Peyer's patch (tissue), 4 donors: ENCODE measurements at regions not wholly inside any gene's neighbourhood (a gene's known extent, or its start where the extent isn't known, plus 50 kb on each side); places are given as distances from the start of the nearest gene placed in this dataset.

ENCODE experiments used
- DNase-seq, 3 donors: peaks; one replicate each; pipeline ENCODE4 v3.0.0-alpha.2; 2017 to 2019
- H3K27ac ChIP-seq, 4 donors: fragments of 200-600 bp; sonication (generic); one replicate each; pipeline ENCODE4 v1.5.1; 2016 to 2019
- H3K27me3 ChIP-seq, 2 donors: fragments of 200-600 bp; sonication (generic); one replicate each; pipeline ENCODE4 v1.5.1; 2019
- H3K36me3 ChIP-seq, 3 donors: fragments of 200-600 bp; sonication (generic); one replicate each; pipeline ENCODE4 v1.5.1; 2016 to 2019
- H3K4me1 ChIP-seq, 4 donors: fragments of 200-600 bp; sonication (generic); one replicate each; pipeline ENCODE4 v1.5.1; 2016 to 2019
- H3K4me3 ChIP-seq, 4 donors: fragments of 200-600 bp; sonication (generic); 1 replicate in 3 of 4; 2 replicates in 1 of 4; pipeline ENCODE4 v1.5.1; 2016 to 2019; ENCODE audit warnings: mild to moderate bottlenecking in 1 of 4
- H3K9me3 ChIP-seq, 4 donors: fragments of 200-600 bp; sonication (generic); one replicate each; pipeline ENCODE4 v1.5.1; 2016 to 2019; ENCODE audit warnings: mild to moderate bottlenecking in 1 of 4
- POLR2A ChIP-seq, 2 donors: fragments of 450-650 bp; IDR thresholded peaks; one replicate each; pipeline ENCODE4 v1.5.1; 2017; ENCODE audit warnings: antibody characterized with exemption in 2 of 2, mild to moderate bottlenecking in 2 of 2, moderate library complexity in 2 of 2
- TF ChIP-seq, protein P1 (sequence below), 6 experiments: fragments of 450-650 bp in 4 of 6; fragments of 200-600 bp in 2 of 6; sonication (generic) in 1 of 6; IDR thresholded peaks; one replicate each; pipeline ENCODE4 v1.5.1; 2017 to 2019; ENCODE audit warnings: antibody characterized with exemption in 6 of 6, mild to moderate bottlenecking in 3 of 6, moderate library complexity in 1 of 6

DNA sequence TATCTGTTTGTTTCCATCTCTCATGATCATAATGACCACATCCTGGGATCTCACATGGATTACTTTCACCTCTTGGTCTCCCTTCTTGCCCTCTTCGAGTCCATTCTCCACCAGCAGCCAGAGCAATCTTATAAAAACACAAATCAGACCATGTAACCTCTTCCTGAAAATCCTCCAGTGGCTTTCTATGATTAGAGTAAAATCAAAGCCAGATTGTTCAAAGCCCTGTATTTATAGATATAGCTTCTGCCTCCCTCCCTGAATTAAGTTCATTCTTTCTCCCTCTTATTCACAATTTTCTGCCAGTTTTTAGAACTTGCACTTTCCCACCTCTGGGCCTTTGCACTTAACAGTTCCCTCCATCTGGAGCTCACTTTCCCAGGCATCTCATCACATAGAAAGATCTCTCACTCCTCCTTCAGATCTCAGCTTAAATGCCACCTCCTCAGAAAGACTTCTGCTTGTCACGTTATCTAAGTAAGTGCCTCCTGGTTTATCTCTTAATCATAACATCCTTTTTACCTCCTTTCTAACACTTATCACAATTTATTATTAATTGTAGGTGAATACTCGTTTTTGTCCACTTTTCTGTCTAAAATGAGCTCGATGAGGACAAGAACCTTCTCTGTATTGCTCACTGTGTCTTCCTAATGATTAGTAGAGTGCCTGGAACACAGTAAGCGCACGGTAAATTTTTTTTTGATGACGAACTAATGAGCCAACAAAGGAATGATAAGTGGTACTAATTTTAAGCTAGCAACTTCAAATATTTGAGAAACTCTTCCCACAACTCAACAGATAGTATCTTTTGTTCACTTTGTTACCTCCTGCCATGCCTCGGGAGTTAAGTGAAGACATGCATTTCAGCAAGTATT lies 80.5 kb downstream of the CYB561 start:
- DNase-seq = no peak
- H3K27me3 ChIP-seq = no peaks in the 10 kb centered on the region
- no peaks in the 10 kb centered on the region for H3K36me3 ChIP-seq
- no peak overlapping the region for H3K27ac ChIP-seq
- H3K9me3 ChIP-seq = peaks cover 0 to 8% (median 0%) of the 10 kb centered on the region in 4 donors
- H3K4me1 ChIP-seq = no peaks in the 10 kb centered on the region
- H3K4me3 ChIP-seq = no peak overlapping the region
- TF ChIP-seq, protein P1, sequence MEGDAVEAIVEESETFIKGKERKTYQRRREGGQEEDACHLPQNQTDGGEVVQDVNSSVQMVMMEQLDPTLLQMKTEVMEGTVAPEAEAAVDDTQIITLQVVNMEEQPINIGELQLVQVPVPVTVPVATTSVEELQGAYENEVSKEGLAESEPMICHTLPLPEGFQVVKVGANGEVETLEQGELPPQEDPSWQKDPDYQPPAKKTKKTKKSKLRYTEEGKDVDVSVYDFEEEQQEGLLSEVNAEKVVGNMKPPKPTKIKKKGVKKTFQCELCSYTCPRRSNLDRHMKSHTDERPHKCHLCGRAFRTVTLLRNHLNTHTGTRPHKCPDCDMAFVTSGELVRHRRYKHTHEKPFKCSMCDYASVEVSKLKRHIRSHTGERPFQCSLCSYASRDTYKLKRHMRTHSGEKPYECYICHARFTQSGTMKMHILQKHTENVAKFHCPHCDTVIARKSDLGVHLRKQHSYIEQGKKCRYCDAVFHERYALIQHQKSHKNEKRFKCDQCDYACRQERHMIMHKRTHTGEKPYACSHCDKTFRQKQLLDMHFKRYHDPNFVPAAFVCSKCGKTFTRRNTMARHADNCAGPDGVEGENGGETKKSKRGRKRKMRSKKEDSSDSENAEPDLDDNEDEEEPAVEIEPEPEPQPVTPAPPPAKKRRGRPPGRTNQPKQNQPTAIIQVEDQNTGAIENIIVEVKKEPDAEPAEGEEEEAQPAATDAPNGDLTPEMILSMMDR (IDR thresholded peaks at IDR 0.05) = no peak
- TF ChIP-seq POLR2A (IDR thresholded peaks at IDR 0.05) = no peak

- Histone ChIP-seq H3K9me3 (peaks cover 0 to 8% (median 0%) of the 10 kb centered on the region in 4 donors), H3K27me3 (no peaks in the 10 kb centered on the region), H3K36me3 (no peaks in the 10 kb centered on the region), H3K4me1 (no peaks in the 10 kb centered on the region), H3K27ac (no peak overlapping the region), H3K4me3 (no peak overlapping the region)
- no peak for DNase-seq
- TF ChIP-seq, protein P1 (IDR thresholded peaks at IDR 0.05) = no peak
- no peak for TF ChIP-seq POLR2A (IDR thresholded peaks at IDR 0.05)
These were observed 79.9 kb downstream of the CYB561 start for GRCh38 chr17:63366241-63366566.

GRCh38 chr17:63369233-63369632 lies 76.9 kb downstream of the CYB561 start:
- Histone ChIP-seq H3K27me3 (no peaks in the 10 kb centered on the region), H3K4me1 (no peaks in the 10 kb centered on the region), H3K27ac (no peak overlapping the region), H3K36me3 (no peaks in the 10 kb centered on the region), H3K9me3 (no peaks in the 10 kb centered on the region), H3K4me3 (no peak overlapping the region)
- no peak for DNase-seq
- TF ChIP-seq, protein P1 (IDR thresholded peaks at IDR 0.05) = no peak
- no peak for TF ChIP-seq POLR2A (IDR thresholded peaks at IDR 0.05)

DNA sequence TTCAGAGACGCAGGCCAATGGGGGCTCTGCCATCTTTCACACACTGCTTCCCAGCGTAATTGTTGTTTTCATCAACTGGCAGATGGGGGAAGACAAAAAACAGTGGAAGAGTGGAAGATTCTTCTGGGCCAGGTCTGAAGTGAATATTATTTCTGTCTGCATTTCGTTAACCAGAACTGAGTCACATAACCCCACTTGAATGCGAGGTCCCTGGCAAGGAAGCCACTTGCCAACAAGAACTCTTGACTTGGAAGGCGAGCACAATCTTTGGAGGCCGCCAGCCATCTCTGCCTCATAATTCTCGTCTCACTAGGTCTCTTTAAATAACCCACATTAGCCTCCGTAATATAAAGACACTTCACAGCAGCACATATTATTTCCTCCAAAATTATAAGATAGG lies 75.4 kb downstream of the CYB561 start:
- no peak for DNase-seq
- Histone ChIP-seq H3K27ac (no peak overlapping the region), H3K9me3 (no peaks in the 10 kb centered on the region), H3K36me3 (no peaks in the 10 kb centered on the region), H3K27me3 (no peaks in the 10 kb centered on the region), H3K4me1 (no peaks in the 10 kb centered on the region), H3K4me3 (no peak overlapping the region)
- TF ChIP-seq, protein P1 (IDR thresholded peaks at IDR 0.05) = no peak
- TF ChIP-seq POLR2A (IDR thresholded peaks at IDR 0.05) = no peak

DNA sequence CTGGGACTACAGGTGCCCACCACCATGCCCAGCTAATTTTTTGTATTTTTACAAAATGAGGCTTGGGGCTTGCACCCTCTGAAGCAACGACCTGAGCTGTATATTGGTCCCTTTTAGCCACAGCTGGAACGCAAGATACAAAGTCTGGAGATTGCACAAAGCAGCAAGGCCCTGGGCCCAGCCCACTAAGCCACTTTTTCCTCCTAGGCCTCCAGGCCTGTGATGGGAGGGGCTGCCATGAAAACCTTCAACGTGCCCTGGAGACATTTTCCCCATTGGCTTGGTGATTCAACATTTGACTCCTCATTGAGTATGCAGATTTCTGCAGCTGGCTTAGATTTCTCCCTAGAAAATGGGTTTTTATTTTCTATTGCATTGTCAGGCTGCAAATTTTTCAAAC lies 69.2 kb downstream of the CYB561 start:
- Histone ChIP-seq H3K9me3 (no peaks in the 10 kb centered on the region), H3K27ac (no peak overlapping the region), H3K27me3 (no peaks in the 10 kb centered on the region), H3K4me3 (no peak overlapping the region), H3K4me1 (no peaks in the 10 kb centered on the region), H3K36me3 (no peaks in the 10 kb centered on the region)
- TF ChIP-seq POLR2A (IDR thresholded peaks at IDR 0.05) = no peak
- TF ChIP-seq, protein P1 (IDR thresholded peaks at IDR 0.05) = no peak
- DNase-seq = no peak
